ENCODE measurements at regions not wholly inside any gene's neighbourhood (a gene's known extent, or its start where the extent isn't known, plus 50 kb on each side); places are given as distances from the start of the nearest gene placed in this dataset.
A peak's percentile ranks its signal among the peaks of the same experiment; 100 is the strongest.

GRCh38 chr21:14881863-14882499 is 182.8 kb downstream of the NRIP1 start:
- DNase-seq (ENCODE audit: extremely low read depth, insufficient read length) = no peak
- TF ChIP-seq CTCF (IDR thresholded peaks at IDR 0.05; ENCODE audit: insufficient read depth, low read length, poor library complexity, severe bottlenecking) = no peak
- no peak overlapping the region for H3K4me3 ChIP-seq (replicated peaks; ENCODE audit: low read depth, low read length)

DNA sequence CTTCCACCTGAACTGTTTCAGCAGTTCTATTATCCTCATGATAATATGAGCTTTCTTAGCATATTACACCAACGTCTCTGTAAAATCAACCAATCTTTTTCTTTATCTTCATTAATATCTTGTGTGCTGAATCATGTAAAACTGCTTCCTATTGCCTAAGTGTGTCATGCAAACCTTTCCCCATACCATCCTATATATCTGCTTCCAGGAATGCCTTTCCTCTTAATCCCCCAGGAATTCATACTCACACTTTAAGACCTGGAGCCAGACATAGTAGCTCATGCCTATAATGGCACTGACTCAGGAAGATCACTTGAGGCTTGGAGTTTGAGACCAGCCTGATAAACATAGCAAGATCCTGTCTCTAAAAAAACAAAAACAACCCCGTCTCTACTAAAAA is 183.9 kb downstream of the NRIP1 start:
- Histone ChIP-seq H3K36me3 (ENCODE audit: control insufficient read depth, insufficient read depth, low read length) (no peaks in the 10 kb centered on the region), H3K27me3 (replicated peaks; ENCODE audit: control insufficient read depth, insufficient read depth, low read length) (no peaks in the 10 kb centered on the region), H3K4me3 (replicated peaks; ENCODE audit: low read depth, low read length) (no peak overlapping the region)
- no peak for TF ChIP-seq CTCF (IDR thresholded peaks at IDR 0.05; ENCODE audit: insufficient read depth, low read length, poor library complexity, severe bottlenecking)
- DNase-seq (ENCODE audit: extremely low read depth, insufficient read length) = no peak

More at GRCh38 chr21:14881863-14882499, 182.8 kb downstream of the NRIP1 start:
- no peaks in the 10 kb centered on the region for H3K27me3 ChIP-seq (replicated peaks; ENCODE audit: control insufficient read depth, insufficient read depth, low read length)
- H3K36me3 ChIP-seq (ENCODE audit: control insufficient read depth, insufficient read depth, low read length) = no peaks in the 10 kb centered on the region

- DNase-seq (ENCODE audit: extremely low read depth, insufficient read length) = peak; percentile 16
- TF ChIP-seq CTCF (IDR thresholded peaks at IDR 0.05; ENCODE audit: insufficient read depth, low read length, poor library complexity, severe bottlenecking) = no peak
- Histone ChIP-seq H3K4me3 (replicated peaks; ENCODE audit: low read depth, low read length) (no peak overlapping the region), H3K36me3 (ENCODE audit: control insufficient read depth, insufficient read depth, low read length) (no peaks in the 10 kb centered on the region), H3K27me3 (replicated peaks; ENCODE audit: control insufficient read depth, insufficient read depth, low read length) (no peaks in the 10 kb centered on the region)
Observed at GRCh38 chr21:14879458-14879857, 185.3 kb downstream of the NRIP1 start.

DNA sequence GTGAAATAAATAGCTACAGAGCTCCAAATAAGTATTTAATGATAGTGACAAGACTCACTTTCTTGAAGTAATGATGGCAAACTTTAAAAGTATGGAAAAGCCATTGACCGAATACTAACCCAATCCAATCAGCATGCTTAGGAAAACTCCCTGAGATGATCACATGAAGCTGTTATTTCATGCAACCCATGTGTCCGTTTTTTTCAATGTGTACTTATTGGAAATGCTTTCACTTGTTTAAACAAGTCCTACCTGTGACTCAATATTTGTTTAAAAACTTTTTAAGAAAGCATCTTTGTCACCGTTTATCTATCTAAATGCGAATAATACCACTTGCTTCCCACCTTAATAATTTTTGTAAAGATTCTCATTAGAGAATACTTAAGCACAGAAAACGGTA is 185.8 kb downstream of the NRIP1 start:
- no peaks in the 10 kb centered on the region for H3K36me3 ChIP-seq (ENCODE audit: control insufficient read depth, insufficient read depth, low read length)
- no peak for DNase-seq (ENCODE audit: extremely low read depth, insufficient read length)
- no peak for TF ChIP-seq CTCF (IDR thresholded peaks at IDR 0.05; ENCODE audit: insufficient read depth, low read length, poor library complexity, severe bottlenecking)
- H3K4me3 ChIP-seq (replicated peaks; ENCODE audit: low read depth, low read length) = no peak overlapping the region
- no peaks in the 10 kb centered on the region for H3K27me3 ChIP-seq (replicated peaks; ENCODE audit: control insufficient read depth, insufficient read depth, low read length)

DNA sequence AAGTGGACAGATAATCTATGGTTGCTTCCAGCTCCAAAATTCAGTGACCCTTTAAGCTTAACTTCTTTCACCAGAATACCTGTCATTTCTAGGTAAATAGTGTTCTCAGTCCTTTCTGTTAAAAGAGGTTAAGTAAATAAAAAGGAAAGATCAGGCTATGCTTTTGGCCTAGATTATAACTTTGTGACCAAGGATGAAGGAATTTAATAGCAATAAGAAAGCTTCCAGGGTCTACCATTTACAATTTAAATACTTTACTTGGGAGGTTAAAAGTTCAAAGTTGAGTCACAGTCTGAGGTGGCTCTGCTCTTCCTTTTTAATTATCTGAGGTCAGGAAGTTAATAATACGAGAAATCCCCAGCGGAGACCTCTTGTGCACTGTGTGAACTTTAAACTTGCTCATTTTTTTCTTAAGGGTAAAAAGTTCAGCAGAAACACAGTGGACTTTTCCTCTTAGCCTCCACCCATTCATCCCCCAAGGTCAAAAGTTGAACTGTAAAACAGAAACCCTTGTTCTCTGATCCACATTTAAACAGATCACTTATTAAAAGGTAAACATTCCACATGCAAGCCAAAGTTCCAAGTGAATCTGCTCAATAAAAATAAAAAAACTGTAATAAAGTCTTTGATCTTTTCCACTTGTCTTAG is 187.1 kb downstream of the NRIP1 start:
- no peak overlapping the region for H3K4me3 ChIP-seq (replicated peaks; ENCODE audit: low read depth, low read length)
- H3K27me3 ChIP-seq (replicated peaks; ENCODE audit: control insufficient read depth, insufficient read depth, low read length) = no peaks in the 10 kb centered on the region
- DNase-seq (ENCODE audit: extremely low read depth, insufficient read length) = peak; percentile 39
- H3K36me3 ChIP-seq (ENCODE audit: control insufficient read depth, insufficient read depth, low read length) = no peaks in the 10 kb centered on the region
- no peak for TF ChIP-seq CTCF (IDR thresholded peaks at IDR 0.05; ENCODE audit: insufficient read depth, low read length, poor library complexity, severe bottlenecking)

Measured in GM06990 (cell line).